ENCODE measurements at regions not wholly inside any gene's neighbourhood (a gene's known extent, or its start where the extent isn't known, plus 50 kb on each side); places are given as distances from the start of the nearest gene placed in this dataset.

DNA sequence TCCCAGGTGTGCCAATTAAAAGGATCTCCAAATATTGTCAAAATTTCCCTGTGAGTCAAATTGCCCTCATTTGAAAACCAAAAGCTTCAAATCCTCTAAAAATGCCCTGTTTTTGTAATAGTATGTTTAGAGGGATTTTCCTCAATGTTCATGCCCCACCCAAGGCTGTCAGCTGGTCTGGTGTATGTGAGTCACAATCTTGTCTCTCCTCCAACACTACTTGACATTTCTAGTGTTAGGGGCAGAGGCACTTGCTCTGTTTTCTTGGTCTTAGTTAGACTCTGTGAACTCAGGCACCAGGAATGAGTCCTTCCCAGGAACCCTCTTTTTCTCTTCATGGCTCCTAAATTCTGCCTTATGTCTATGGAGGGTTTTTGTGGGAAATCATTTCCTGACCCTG, 634.8 kb downstream of the KCNJ2 start:
- no peak for DNase-seq (ENCODE audit: low spot score)

DNA sequence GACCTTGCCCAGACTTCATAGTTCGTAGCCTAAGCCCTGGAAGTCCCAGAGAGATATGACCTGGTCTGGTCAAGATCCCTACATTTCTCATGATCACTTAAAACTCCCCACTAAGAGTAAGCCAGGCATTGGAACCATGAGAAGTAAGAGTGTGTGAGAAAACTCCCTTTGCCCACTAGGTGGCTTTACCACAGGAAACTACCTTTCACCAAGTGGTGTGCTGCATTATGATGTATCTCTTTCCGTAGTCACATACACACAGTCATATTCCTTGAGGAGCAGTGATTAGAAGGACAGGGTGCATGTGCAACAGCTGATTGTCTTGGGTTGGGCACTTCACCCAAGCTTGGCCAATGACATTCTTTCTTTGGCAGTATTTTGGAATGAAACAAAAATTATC, 639.3 kb downstream of the KCNJ2 start:
- no peak for DNase-seq (ENCODE audit: low spot score)

DNA sequence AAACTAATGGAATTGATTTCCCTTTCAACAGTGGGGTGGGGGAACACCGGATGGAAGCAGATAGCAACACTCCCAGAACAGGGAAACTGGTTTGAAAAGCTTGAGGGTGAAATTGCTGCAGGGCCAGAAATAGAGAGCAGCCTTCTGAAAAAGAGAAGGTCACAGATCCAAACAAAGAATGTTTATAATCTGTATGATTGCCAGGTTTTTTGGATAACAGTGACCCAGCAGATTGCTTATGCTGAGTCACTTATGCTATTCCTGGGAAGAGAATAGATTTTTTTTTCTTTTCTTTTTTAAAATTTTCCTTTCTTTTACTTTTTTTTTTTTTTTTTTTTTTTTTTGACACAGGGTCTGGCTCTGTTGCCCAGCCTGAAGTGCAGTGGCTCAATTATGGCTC, 641.3 kb downstream of the KCNJ2 start:
- DNase-seq (ENCODE audit: low spot score) = no peak

DNA sequence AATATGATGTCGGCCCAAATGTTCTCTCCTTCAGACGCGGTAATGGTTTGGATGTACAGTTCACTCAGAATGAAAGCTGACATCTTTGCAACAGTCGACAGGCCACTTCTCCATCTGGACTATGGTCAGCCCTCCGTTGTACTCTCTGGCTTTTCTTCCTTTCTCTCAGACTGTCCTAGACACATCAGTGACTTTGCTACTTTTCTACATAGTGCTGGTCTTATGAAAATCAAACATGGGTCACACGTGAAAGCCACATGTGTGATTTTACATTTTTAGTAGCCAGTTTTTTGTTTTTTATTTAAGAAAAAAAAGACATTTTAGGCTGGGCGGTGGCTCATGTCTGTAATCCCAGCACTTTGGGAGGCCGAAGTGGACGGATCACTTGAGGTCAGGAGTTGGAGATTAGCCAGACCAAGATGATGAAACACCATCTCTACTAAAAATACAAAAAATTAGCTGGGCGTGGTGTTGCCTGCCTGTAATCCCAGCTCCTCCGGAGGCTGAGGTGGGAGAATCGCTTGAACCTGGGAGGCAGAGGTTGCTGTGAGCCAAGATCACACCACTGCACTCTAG, 644.1 kb downstream of the KCNJ2 start:
- no peak for DNase-seq (ENCODE audit: low spot score)

DNA sequence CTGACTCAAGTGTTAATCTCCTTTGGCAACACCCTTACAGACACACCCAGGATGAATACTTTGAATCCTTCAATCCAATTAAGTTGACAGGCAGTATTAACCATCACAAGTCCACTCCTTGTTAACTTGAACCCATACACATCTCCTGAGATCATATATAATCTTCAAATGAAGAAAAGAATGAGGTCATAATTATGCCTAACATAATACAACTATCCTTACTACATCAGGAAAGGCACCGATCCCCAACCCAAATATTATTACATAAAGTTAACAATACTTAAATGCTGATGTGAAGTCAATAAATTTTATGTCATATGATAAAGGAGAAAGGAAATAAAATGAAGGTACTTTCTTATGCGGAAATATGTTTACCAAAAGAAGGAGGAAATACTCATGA, 649.9 kb downstream of the KCNJ2 start:
- no peak for DNase-seq (ENCODE audit: low spot score)

DNA sequence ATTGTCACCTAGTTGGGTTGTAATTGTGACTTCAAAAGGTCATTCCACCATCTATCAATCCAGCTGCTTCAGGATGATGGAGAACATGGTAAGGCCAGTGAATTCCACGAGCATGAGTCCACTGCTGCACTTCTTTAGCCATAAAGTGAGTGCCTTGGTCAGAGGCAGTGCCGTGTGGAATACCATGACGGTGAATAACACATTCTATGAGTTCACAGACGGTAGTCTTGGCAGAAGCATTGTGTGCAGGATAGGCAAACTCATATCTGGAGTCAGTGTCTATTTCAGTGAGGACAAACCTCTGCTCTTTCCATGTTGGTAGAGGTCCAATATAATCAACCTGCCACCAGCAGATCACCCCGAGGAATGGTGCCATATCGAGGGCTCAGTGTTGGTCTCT, 650.9 kb downstream of the KCNJ2 start:
- DNase-seq (ENCODE audit: low spot score) = no peak

DNA sequence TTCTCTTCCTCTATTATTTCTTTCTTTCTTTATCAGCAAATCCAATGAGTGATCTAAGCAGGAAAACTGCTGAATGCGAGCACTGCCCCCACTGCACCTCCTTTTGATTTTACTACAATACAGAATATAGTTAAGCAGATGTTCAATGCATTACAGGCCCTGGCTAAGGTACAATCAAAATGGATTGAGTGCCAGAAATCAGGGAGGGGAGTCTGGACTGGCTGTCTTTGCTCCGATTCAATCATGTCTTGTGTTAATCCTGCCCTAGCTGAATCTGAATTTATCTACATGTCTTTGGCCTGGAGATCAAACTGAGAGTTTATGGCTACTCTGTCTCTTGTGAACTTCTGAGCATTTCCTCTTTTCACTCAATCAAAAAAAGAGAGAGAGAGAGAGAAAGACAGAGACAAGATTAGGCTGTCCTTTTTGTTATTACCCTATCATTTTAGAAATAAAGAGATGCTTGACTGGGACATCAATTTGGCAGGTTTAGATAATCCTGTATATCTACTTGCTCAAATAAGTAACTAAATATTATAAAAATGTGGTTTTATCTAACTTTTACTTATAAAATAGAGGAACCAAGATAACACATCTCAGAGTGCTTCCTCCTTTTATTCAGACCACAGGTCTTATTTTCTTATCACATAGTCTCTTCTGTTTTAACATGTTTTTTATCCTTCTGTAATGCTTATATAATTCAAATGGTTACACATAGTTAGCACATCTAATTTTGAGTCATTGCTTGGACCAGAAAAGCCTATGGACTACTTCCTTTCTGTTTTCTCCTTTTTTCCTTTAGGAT, 656.2 kb downstream of the KCNJ2 start:
- DNase-seq (ENCODE audit: low spot score) = no peak

DNA sequence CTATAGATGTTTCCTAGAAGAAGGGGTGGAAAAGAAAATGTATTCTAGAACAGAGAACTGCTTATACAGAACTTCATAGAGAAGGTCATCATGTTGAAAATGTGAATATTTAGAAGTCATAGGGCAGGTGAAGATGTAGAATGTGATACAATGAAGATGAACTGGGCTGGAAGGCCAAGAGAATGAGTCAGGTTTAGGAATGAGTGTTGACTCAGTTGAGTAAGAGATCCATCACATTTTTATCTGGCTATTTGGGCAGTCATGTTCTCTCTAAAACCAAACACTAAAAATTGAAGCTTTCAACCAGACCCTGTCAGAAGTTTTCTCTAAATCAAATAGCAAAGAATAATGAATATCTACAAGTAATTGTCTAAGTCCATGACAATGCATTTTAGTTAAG, 660.5 kb downstream of the KCNJ2 start:
- DNase-seq (ENCODE audit: low spot score) = no peak

DNA sequence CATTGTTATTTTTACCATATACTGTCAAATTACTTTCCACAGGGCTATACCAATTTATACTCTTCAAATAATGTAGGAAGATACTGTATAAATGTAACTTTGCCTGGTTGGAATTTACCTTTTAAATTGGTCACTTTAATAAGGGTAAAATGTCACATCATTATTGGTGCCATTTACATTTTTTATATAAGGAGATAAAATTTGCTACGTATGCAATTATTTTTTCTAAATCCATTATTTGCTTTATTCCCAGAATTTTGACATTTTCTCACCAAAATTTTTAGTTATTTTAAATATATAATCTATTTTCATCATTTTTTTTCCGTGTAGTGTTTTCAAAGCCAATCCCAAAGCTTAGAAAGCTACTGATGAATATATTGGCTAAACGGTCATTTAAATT, 664.7 kb downstream of the KCNJ2 start:
- DNase-seq (ENCODE audit: low spot score) = no peak

DNA sequence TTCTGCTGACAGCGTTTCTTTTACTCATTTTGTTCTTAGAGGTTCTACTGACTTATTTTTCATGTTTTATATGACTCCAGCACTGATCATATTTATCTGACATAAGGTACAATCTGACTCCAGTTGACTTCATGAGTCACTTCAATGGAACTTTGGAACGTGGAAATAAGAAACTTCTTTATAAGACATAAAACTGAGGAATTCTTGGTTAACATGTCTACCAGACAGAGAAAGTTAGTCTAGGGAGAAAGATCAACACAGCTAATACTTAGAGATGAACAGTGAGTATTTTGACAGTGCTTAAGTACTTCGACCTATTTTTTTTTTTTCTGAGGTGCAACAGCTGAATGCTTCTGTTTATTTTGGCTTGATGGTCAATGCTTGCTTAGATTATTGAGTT, 679.5 kb downstream of the KCNJ2 start:
- no peak for DNase-seq (ENCODE audit: low spot score)

DNA sequence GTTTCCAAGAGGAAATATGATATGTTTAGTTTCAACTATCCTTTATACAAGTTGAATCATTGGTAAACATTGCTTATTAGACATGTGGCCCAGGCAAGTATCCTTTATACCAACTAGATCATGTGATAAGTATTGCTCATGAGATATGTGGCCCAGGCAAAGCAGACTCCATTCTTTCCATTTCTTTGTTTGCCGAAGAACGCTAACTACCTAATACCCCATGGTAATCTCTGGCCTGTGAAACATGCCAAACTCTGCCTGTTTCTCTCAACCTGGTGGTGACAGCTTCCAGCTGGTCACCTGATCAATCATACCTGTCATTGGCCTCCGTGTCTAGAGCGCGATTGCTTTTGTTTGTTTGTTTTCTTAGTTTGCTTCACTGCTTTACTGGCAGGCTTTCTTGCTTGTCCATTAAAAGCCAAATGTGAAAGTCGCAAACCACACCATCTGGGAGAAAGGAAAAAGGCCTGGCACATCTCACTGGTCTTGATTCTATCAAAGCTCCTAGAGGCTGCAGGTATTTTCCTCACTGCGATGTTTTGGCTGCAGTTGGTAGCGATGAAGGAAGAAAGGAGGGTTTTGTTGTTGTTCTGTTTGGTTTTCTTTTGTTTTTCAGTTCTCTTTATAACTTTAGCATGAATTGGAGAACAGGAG, 686.2 kb downstream of the KCNJ2 start:
- no peak for DNase-seq (ENCODE audit: low spot score)

DNA sequence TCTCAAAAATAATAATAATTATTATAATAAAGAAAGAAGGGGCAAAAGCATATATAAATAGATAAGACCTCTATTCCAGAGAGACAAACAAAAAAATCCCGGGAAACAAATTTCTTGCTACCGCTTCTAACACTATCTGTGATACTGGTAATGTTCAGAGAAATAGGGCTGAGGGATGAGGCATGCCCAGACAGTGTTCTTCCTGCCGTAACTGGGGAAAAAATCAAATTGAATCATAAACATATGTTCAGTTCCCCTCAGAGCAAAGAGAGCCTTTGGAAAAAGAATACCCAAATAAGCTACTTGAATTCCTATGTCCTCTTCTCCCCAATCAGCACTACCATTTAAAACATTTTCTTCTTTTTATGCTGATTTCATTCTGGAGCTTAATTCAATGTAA, 688.0 kb downstream of the KCNJ2 start:
- DNase-seq (ENCODE audit: low spot score) = no peak

DNA sequence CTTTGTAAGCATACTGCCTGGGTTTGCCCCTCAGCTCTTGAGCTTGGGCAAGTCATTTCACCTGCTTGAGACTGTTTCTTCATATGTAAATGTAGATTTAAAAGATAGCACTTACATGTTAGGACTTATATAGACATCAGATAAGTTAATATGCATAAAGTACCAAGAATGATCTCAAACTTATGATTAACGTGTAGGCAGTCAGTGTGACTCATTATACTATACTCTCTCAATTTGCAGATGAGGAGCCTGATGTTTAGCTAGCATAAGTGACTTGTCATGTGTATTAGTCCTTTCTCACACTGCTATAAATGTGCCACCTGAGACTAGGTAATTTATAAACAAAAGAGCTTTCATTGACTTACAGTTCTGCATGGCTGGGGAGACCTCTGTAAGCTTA, 690.5 kb downstream of the KCNJ2 start:
- DNase-seq (ENCODE audit: low spot score) = no peak

DNA sequence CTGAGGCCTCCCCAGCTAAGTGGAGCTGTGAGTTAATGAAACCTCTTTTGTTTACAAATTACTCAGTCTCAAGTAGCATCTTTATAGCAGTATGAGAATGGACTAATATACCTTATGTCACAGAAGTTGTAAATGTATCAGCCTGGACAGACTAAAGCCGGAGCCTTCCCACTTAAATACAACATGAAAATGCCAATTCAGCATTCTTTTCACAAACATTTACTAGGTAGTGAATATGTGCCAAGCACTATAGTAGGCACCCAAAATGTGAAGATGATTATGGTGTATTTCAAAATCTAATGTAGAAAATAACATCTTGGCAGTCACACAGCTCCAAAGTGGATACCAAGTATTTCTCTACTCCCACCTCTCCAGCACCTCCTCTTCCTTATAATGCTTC, 693.0 kb downstream of the KCNJ2 start:
- no peak for DNase-seq (ENCODE audit: low spot score)

DNA sequence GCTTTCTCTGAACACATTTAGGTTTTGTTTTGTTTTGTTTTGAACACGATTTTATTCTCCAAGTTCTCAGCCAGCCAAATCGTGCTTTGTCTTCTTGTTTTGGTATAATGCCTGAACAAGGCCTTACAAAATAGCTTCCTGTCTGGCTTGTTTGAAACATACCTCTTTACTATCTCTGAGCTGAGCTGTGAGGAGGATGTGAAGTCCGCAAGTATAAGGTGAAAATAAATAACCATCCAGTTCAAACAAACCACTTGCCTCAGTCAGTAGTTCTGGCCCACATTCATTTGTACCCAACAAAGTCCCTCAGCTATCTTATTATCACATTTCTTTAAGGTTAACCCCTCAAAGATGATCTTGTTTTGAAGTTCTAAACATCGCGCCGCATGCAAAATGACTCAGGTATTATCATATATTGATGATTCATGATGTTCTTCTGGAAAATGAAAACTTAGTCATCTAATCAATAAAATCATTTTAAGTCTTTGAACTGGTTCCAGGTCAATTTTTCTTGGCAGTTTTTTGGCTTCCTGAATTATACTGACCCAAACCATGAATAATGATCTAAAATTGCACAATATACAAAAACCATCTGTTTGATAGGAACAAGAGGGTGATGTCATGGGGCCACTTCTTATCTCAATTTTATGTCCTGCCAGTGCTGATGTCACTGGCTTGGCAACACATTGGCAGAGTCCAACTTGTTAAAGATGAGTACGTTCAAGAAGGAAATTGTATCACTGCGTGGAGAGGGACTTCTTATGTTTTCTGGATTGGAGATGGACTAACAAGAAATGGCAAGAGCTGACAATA, 694.3 kb downstream of the KCNJ2 start:
- no peak for DNase-seq (ENCODE audit: low spot score)

DNA sequence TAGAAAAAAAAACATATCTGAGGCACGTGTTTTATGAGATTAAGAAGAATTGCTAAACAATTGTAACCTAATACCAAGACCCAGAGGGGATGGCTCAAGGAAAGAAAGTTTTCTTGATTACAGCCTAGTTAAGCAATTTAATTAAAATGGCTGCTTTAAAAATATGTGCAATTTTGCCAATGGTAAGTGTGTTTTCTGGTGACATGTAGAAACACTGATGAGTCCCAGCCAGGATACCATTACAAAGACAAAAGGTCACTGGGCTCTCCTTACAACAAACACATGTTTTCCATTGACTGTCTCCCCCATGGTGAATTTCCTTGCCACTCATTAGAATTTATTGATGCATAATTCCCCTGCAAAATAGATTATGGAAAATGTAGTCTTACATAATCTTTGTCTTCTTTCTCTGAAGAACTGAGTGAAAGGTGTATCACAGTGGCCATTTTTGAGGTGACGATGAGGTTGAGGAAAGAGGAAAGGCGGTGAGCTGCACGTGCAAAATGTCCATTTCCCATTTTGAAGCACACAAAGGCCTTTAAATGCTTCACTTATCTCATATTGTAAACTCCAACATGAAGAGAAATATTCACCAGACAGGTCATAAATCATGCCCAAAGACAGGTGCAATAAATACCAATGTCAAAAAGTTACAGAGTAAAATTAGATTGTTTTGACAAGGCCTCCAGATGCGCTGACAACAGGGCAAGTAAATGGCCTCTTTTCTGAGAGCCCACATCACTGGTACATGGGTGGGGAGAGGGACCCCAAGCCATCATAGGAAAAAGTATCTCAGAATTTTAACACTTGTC, 696.9 kb downstream of the KCNJ2 start:
- no peak for DNase-seq (ENCODE audit: low spot score)

DNA sequence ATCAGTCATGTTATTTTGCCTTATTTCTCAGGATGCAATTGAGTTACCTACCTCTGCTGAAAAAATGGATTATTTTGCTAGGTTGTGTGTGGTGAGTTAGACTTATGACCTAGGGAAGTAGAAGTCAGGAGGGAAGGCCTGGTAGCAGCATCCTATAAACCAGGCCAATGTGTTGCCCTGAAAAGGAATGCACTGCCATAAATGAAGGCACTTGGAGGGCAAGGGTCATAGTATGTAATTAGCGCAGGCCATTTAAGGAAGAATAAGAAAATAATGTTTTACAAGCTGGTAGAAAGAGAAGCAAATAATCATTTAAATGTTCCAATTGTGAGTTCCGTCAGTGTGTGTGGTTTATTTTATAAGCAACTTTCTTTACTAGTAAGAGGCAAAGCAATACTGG, 698.8 kb downstream of the KCNJ2 start:
- no peak for DNase-seq (ENCODE audit: low spot score)

DNA sequence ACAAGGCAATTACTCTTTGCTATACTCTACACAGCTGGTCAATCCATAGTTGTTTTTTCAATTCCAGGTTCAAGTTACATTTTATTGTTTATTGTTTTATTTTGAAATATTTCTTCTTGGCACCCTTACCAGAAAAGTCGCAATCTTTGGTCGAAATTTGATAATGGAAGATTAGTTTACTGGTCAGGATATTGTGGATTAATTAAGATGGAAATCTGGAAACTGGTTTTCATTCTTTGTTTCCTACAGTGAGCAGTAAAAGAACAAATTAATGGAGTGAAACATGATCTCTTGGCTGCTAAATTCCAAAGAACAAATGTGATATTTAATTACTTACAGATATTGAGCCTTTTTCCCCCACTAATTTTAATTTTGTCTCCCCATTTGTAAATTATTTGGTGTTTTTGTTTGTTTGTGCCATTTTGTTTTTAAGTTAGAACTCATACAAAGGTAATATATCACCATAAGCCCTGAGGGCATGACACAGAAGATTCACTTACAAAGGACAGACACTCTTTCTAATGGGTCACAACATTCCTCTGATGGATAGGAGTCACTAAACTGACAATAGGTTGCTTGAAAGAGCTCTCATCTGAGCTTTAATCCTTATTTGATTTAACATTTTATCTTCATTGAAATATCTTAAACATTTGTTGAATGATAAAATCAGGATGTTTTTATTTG, 700.2 kb downstream of the KCNJ2 start:
- no peak for DNase-seq (ENCODE audit: low spot score)

DNA sequence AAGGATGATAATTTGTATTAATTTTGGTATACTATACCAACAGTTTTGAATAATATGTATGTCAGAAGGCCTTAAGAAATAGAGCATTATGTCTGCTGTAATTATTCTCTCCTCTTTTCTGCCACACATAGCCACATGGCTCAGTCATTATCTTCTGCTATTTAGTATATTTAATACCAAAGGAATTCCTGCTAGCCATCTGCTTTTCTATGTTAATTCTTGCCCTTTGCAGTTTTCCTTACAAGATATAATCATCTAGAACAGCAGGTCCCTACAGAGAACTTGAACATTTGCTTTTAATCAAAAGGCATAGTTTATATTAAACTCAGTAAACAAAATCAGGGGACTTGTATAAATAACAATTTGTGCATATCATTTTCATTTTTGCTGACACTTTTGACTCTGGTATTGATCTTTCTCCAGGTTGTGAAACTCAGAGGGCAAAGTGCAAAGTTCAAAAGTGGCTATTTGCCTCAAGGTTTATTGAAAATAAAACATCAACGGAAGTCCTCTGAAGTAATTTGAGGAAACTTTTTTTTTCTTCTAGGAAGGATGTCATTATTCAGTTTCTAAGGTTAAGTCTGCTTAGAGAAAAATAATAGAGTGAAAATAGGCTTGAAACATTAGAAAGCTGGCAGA, 702.0 kb downstream of the KCNJ2 start:
- DNase-seq (ENCODE audit: low spot score) = no peak

DNA sequence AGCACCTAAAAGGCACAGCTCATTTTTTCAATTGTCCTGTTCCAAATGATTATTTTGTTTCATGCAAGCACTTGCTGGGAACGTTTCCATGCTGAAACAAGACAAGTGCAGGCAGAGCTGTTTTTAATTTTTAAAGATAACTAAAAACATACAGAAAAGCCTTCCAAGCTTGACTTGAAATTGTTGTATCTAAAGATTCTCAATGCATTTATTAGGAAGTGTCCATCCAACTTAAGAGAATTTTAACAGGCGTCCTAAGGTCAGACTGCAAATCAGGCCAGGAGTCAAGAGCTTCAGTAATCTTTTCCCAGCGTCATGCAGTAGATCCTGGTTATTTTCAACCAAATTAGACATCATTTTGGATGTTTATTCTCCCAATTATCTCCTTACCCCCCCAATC, 702.8 kb downstream of the KCNJ2 start:
- DNase-seq (ENCODE audit: low spot score) = no peak
